ENCODE measurements at regions not wholly inside any gene's neighbourhood (a gene's known extent, or its start where the extent isn't known, plus 50 kb on each side); places are given as distances from the start of the nearest gene placed in this dataset.

GRCh38 chr6:76518443-76518842 lies 446.0 kb upstream of the IMPG1 start:
- TF ChIP-seq CTCF (IDR thresholded peaks at IDR 0.05; ENCODE audit: poor library complexity) (no peak), EZH2 (IDR thresholded peaks at IDR 0.05; ENCODE audit: borderline replicate concordance) (no peak)

Measured in hepatocyte (in vitro differentiated cells).